SU-DHL-6 (cell line): ENCODE measurements at regions not wholly inside any gene's neighbourhood (a gene's known extent, or its start where the extent isn't known, plus 50 kb on each side); places are given as distances from the start of the nearest gene placed in this dataset.

ENCODE experiments used
- EZH2phosphoT487 ChIP-seq: fragments of 200-600 bp; sonication (generic), shearing (Covaris generic); conservative IDR thresholded peaks from 2 replicates; pipeline ENCODE4 v1.6.1; 2018; ENCODE audit warnings: mild to moderate bottlenecking, antibody characterized with exemption, low read length, moderate library complexity, mixed read lengths
- TF ChIP-seq, protein P1 (sequence below): fragments of 200-600 bp; sonication (generic); IDR thresholded peaks from one replicate; pipeline ENCODE4 v1.5.1; 2017; ENCODE audit warnings: antibody characterized with exemption, mild to moderate bottlenecking, low read length, moderate library complexity; ENCODE audit not compliant: insufficient read depth, poor library complexity, severe bottlenecking

DNA sequence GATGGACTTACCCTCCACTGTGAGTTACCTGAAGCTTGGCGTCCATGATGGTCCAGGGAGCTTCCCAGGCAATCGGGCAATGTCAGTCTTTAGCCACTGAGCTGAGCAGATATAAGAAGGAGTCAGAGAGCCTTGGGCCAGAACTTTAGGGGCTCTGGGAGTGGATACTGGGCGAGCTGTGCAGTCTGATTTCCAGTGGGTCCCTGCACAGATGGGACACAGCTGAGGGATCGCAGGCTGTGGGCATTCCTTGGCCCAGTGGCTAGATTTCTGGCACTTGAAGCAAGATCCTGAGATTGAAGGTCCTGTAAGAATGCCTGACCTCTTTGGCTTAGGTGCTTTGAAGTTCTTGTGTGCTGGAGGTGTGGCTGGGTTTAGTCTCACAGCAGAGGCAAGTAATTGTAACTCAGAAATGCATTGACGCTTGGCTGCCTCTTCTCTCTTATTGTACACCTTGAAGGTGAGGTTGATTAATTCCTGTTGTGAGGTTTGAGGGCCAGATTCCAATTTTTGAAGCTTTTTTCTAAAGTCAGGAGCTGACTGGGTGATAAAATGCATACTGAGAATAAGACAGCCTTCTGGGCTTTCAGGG lies 2283.8 kb downstream of the TP53TG3F start:
- TF ChIP-seq, protein P1, sequence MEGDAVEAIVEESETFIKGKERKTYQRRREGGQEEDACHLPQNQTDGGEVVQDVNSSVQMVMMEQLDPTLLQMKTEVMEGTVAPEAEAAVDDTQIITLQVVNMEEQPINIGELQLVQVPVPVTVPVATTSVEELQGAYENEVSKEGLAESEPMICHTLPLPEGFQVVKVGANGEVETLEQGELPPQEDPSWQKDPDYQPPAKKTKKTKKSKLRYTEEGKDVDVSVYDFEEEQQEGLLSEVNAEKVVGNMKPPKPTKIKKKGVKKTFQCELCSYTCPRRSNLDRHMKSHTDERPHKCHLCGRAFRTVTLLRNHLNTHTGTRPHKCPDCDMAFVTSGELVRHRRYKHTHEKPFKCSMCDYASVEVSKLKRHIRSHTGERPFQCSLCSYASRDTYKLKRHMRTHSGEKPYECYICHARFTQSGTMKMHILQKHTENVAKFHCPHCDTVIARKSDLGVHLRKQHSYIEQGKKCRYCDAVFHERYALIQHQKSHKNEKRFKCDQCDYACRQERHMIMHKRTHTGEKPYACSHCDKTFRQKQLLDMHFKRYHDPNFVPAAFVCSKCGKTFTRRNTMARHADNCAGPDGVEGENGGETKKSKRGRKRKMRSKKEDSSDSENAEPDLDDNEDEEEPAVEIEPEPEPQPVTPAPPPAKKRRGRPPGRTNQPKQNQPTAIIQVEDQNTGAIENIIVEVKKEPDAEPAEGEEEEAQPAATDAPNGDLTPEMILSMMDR, result no peak
- TF ChIP-seq EZH2phosphoT487, result no peak
